Activated CD4-positive, alpha-beta memory T cell treated with anti-CD3 and anti-CD28 coated beads, Interleukin-2, amount 10 ng/mL, durations not matched to agents 7 days and 5 days (primary cell): ENCODE measurements at regions not wholly inside any gene's neighbourhood (a gene's known extent, or its start where the extent isn't known, plus 50 kb on each side); places are given as distances from the start of the nearest gene placed in this dataset.
"Not testable (repeated sequence)": the region's sequence is repeated elsewhere in the genome, so short reads cannot be mapped to it uniquely, and the experiment has no call there.

Source experiments
- CTCF ChIA-PET: fragments of 350-600 bp; sonication (Branson Sonifier 250); formaldehyde crosslinking; loops from one replicate; lab custom pipeline; 2021; ENCODE audit warnings: antibody characterized with exemption, inconsistent platforms; lab: Charles Lee
- POLR2A ChIA-PET: fragments of 350-600 bp; sonication (Branson Sonifier 250); formaldehyde crosslinking; loops from one replicate; lab custom pipeline; 2021; ENCODE audit warnings: antibody characterized with exemption; lab: Charles Lee
- DNase-seq: peaks from one replicate; pipeline ENCODE4 v3.0.0-alpha.2; 2020
- H3K27ac Mint-ChIP-seq: one replicate; pipeline ENCODE4 v1.8.0; 2021; ENCODE audit warnings: mild to moderate bottlenecking, mixed read lengths
- H3K27me3 Mint-ChIP-seq: one replicate; pipeline ENCODE4 v1.8.0; 2021; ENCODE audit warnings: mixed read lengths
- H3K36me3 Mint-ChIP-seq: one replicate; pipeline ENCODE4 v1.8.0; 2021; ENCODE audit warnings: low read depth, mixed read lengths
- H3K4me1 Mint-ChIP-seq: one replicate; pipeline ENCODE4 v1.8.0; 2021; ENCODE audit warnings: mixed read lengths
- H3K4me3 Mint-ChIP-seq: one replicate; pipeline ENCODE4 v1.8.0; 2021; ENCODE audit warnings: mild to moderate bottlenecking, mixed read lengths
- H3K9me3 Mint-ChIP-seq: one replicate; pipeline ENCODE4 v1.8.0; 2021; ENCODE audit warnings: mixed read lengths

GRCh38 chr2:21194147-21194546, 70.4 kb downstream of the TDRD15 start:
- Mint-ChIP-seq H3K9me3 (no peaks in the 10 kb centered on the region), H3K27ac (no peak overlapping the region), H3K4me1 (no peaks in the 10 kb centered on the region), H3K4me3 (no peak overlapping the region), H3K36me3 (no peaks in the 10 kb centered on the region), H3K27me3 (no peaks in the 10 kb centered on the region)
- ChIA-PET CTCF (interaction anchor here (0.6 kb wide), 1 partner anchor 149 kb away, joined by 4 read pairs; no protein-coding TSS in a partner anchor), POLR2A (no interaction called here)
- DNase-seq, result no peak

- ChIA-PET POLR2A (no interaction called here), CTCF (interaction anchor here (0.6 kb wide), 1 partner anchor 150 kb away, joined by 4 read pairs; no protein-coding TSS in a partner anchor)
- no peaks in the 10 kb centered on the region for H3K9me3 Mint-ChIP-seq
- no peaks in the 10 kb centered on the region for H3K27me3 Mint-ChIP-seq
- no peak overlapping the region for H3K4me3 Mint-ChIP-seq
- no peak for DNase-seq
- H3K4me1 Mint-ChIP-seq, result no peaks in the 10 kb centered on the region
- no peaks in the 10 kb centered on the region for H3K36me3 Mint-ChIP-seq
- no peak overlapping the region for H3K27ac Mint-ChIP-seq
Observed at GRCh38 chr2:21194858-21195271, 71.1 kb downstream of the TDRD15 start.

- CTCF ChIA-PET, result no interaction called here
- no peaks in the 10 kb centered on the region for H3K9me3 Mint-ChIP-seq
Observed at GRCh38 chr2:21195326-21195725, 71.6 kb downstream of the TDRD15 start.

GRCh38 chr2:21198637-21199036, 74.9 kb downstream of the TDRD15 start:
- no peak for DNase-seq
- no peaks in the 10 kb centered on the region for H3K27me3 Mint-ChIP-seq
- H3K27ac Mint-ChIP-seq, result no peak overlapping the region
- POLR2A ChIA-PET, result no interaction called here
- H3K4me3 Mint-ChIP-seq, result no peak overlapping the region
- H3K36me3 Mint-ChIP-seq, result no peaks in the 10 kb centered on the region
- H3K9me3 Mint-ChIP-seq, result no peaks in the 10 kb centered on the region
- no peaks in the 10 kb centered on the region for H3K4me1 Mint-ChIP-seq
- CTCF ChIA-PET, result no interaction called here

More at GRCh38 chr2:21195326-21195725, 71.6 kb downstream of the TDRD15 start:
- no peaks in the 10 kb centered on the region for H3K36me3 Mint-ChIP-seq
- DNase-seq, result no peak
- POLR2A ChIA-PET, result no interaction called here
- no peak overlapping the region for H3K27ac Mint-ChIP-seq
- no peaks in the 10 kb centered on the region for H3K4me1 Mint-ChIP-seq
- no peaks in the 10 kb centered on the region for H3K27me3 Mint-ChIP-seq
- no peak overlapping the region for H3K4me3 Mint-ChIP-seq

- CTCF ChIA-PET, result no interaction called here
- Mint-ChIP-seq H3K4me1 (no peaks in the 10 kb centered on the region), H3K27ac (no peak overlapping the region), H3K9me3 (no peaks in the 10 kb centered on the region), H3K36me3 (no peaks in the 10 kb centered on the region), H3K4me3 (no peak overlapping the region), H3K27me3 (no peaks in the 10 kb centered on the region)
- DNase-seq, result no peak
- POLR2A ChIA-PET, result no interaction called here
Observed at GRCh38 chr2:21203976-21204375, 80.2 kb downstream of the TDRD15 start.

- H3K4me1 Mint-ChIP-seq, DNase-seq, H3K27ac Mint-ChIP-seq, H3K9me3 Mint-ChIP-seq, H3K36me3 Mint-ChIP-seq, POLR2A ChIA-PET, CTCF ChIA-PET, H3K4me3 Mint-ChIP-seq, H3K27me3 Mint-ChIP-seq: not testable (repeated sequence)
Observed at GRCh38 chr2:21214085-21214484, 90.3 kb downstream of the TDRD15 start.

GRCh38 chr2:21217442-21217841, 93.7 kb downstream of the TDRD15 start:
- H3K27ac Mint-ChIP-seq, result no peak overlapping the region
- H3K4me1 Mint-ChIP-seq, result no peaks in the 10 kb centered on the region
- no peaks in the 10 kb centered on the region for H3K9me3 Mint-ChIP-seq
- no peaks in the 10 kb centered on the region for H3K27me3 Mint-ChIP-seq
- ChIA-PET POLR2A (no interaction called here), CTCF (no interaction called here)
- DNase-seq, result no peak
- no peaks in the 10 kb centered on the region for H3K36me3 Mint-ChIP-seq
- H3K4me3 Mint-ChIP-seq, result no peak overlapping the region

GRCh38 chr2:21220930-21221329, 97.2 kb downstream of the TDRD15 start:
- CTCF ChIA-PET, result no interaction called here
- Mint-ChIP-seq H3K27ac (no peak overlapping the region), H3K4me1 (no peaks in the 10 kb centered on the region), H3K9me3 (no peaks in the 10 kb centered on the region), H3K4me3 (no peak overlapping the region), H3K36me3 (no peaks in the 10 kb centered on the region), H3K27me3 (no peaks in the 10 kb centered on the region)
- DNase-seq, result no peak
- POLR2A ChIA-PET, result no interaction called here

- POLR2A ChIA-PET, result no interaction called here
- no peak for DNase-seq
Observed at GRCh38 chr2:21223618-21224017, 99.8 kb downstream of the TDRD15 start.

GRCh38 chr2:21228041-21228895, 104.5 kb downstream of the TDRD15 start:
- CTCF ChIA-PET, result no interaction called here
- H3K36me3 Mint-ChIP-seq, result no peaks in the 10 kb centered on the region
- H3K27me3 Mint-ChIP-seq, result no peaks in the 10 kb centered on the region
- POLR2A ChIA-PET, result no interaction called here
- no peaks in the 10 kb centered on the region for H3K4me1 Mint-ChIP-seq
- H3K27ac Mint-ChIP-seq, result no peak overlapping the region
- no peaks in the 10 kb centered on the region for H3K9me3 Mint-ChIP-seq
- H3K4me3 Mint-ChIP-seq, result no peak overlapping the region
- no peak for DNase-seq

More at GRCh38 chr2:21223618-21224017, 99.8 kb downstream of the TDRD15 start:
- Mint-ChIP-seq H3K9me3 (no peaks in the 10 kb centered on the region), H3K4me3 (no peak overlapping the region), H3K4me1 (no peaks in the 10 kb centered on the region), H3K27ac (no peak overlapping the region), H3K27me3 (no peaks in the 10 kb centered on the region), H3K36me3 (no peaks in the 10 kb centered on the region)
- CTCF ChIA-PET, result no interaction called here

GRCh38 chr2:21229302-21229701, 105.5 kb downstream of the TDRD15 start:
- Mint-ChIP-seq H3K4me3 (no peak overlapping the region), H3K27me3 (no peaks in the 10 kb centered on the region), H3K27ac (no peak overlapping the region), H3K4me1 (no peaks in the 10 kb centered on the region), H3K36me3 (no peaks in the 10 kb centered on the region), H3K9me3 (no peaks in the 10 kb centered on the region)
- POLR2A ChIA-PET, result no interaction called here
- no peak for DNase-seq
- CTCF ChIA-PET, result no interaction called here

- no peak for DNase-seq
- ChIA-PET CTCF (no interaction called here), POLR2A (no interaction called here)
- Mint-ChIP-seq H3K4me1 (no peaks in the 10 kb centered on the region), H3K4me3 (no peak overlapping the region), H3K27ac (no peak overlapping the region), H3K27me3 (no peaks in the 10 kb centered on the region), H3K36me3 (no peaks in the 10 kb centered on the region), H3K9me3 (no peaks in the 10 kb centered on the region)
Observed at GRCh38 chr2:21230140-21230539, 106.4 kb downstream of the TDRD15 start.

GRCh38 chr2:21231985-21232384, 108.2 kb downstream of the TDRD15 start:
- no peaks in the 10 kb centered on the region for H3K36me3 Mint-ChIP-seq
- H3K27ac Mint-ChIP-seq, result no peak overlapping the region
- no peaks in the 10 kb centered on the region for H3K9me3 Mint-ChIP-seq
- no peaks in the 10 kb centered on the region for H3K27me3 Mint-ChIP-seq
- no peak for DNase-seq
- no peak overlapping the region for H3K4me3 Mint-ChIP-seq
- CTCF ChIA-PET, result no interaction called here
- POLR2A ChIA-PET, result no interaction called here
- H3K4me1 Mint-ChIP-seq, result no peaks in the 10 kb centered on the region

- DNase-seq, result no peak
- no peak overlapping the region for H3K27ac Mint-ChIP-seq
- CTCF ChIA-PET, result no interaction called here
Observed at GRCh38 chr2:21233194-21233593, 109.4 kb downstream of the TDRD15 start.

More at GRCh38 chr2:21233194-21233593, 109.4 kb downstream of the TDRD15 start:
- Mint-ChIP-seq H3K4me3 (no peak overlapping the region), H3K27me3 (no peaks in the 10 kb centered on the region), H3K4me1 (no peaks in the 10 kb centered on the region), H3K9me3 (no peaks in the 10 kb centered on the region), H3K36me3 (no peaks in the 10 kb centered on the region)
- POLR2A ChIA-PET, result no interaction called here
